ENCODE measurements at regions not wholly inside any gene's neighbourhood (a gene's known extent, or its start where the extent isn't known, plus 50 kb on each side); places are given as distances from the start of the nearest gene placed in this dataset.
A peak's percentile ranks its signal among the peaks of the same experiment; 100 is the strongest.
"Not testable (repeated sequence)": the region's sequence is repeated elsewhere in the genome, so short reads cannot be mapped to it uniquely, and the experiment has no call there.

DNA sequence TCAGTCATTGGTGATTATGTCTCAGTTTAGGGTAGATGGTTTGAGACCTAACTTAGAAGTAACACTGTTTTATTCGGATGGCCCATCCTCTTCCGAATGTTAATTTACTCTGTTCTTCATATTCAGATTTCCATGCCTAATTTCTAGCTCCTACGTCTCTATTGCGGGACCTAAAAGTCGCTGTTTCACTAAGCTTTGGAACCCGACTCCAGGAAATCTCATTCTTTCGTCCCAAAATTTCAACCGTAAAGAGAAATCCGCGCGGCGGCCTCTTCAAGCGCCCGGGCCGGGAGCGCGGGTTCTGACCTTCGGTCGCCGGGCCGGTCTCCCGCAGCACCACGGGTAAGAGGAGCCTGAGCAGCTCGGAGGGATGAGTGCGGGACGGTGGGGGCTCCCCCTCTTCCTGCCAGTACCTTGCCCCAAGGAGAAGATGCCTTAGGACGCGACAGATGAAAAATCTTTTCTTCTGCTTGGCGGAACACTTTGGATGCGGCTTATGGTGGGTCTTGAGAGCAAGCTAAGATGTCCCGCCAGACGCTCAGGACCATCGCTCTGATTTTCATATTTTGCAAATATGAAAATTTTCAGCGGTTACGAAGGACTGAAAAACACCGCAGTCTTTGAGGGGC, 128.7 kb downstream of the PPIAL4G start:
- H3K9me3 ChIP-seq, result no peaks in the 10 kb centered on the region
- no peak overlapping the region for H3K27ac ChIP-seq
- TF ChIP-seq, protein P1, sequence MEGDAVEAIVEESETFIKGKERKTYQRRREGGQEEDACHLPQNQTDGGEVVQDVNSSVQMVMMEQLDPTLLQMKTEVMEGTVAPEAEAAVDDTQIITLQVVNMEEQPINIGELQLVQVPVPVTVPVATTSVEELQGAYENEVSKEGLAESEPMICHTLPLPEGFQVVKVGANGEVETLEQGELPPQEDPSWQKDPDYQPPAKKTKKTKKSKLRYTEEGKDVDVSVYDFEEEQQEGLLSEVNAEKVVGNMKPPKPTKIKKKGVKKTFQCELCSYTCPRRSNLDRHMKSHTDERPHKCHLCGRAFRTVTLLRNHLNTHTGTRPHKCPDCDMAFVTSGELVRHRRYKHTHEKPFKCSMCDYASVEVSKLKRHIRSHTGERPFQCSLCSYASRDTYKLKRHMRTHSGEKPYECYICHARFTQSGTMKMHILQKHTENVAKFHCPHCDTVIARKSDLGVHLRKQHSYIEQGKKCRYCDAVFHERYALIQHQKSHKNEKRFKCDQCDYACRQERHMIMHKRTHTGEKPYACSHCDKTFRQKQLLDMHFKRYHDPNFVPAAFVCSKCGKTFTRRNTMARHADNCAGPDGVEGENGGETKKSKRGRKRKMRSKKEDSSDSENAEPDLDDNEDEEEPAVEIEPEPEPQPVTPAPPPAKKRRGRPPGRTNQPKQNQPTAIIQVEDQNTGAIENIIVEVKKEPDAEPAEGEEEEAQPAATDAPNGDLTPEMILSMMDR (IDR thresholded peaks at IDR 0.05), result no peak
- no peaks in the 10 kb centered on the region for H3K36me3 ChIP-seq
- ATAC-seq (no peak), DNase-seq (no peak)
- H3K4me1 ChIP-seq, result peaks cover 3 to 9% of the 10 kb centered on the region in 2 donors
- H3K4me3 ChIP-seq, result no peak overlapping the region
- intact Hi-C loops (cut with DNase I), result no loop called here
- peaks cover 41 to 96% of the 10 kb centered on the region in 2 donors for H3K27me3 ChIP-seq

DNA sequence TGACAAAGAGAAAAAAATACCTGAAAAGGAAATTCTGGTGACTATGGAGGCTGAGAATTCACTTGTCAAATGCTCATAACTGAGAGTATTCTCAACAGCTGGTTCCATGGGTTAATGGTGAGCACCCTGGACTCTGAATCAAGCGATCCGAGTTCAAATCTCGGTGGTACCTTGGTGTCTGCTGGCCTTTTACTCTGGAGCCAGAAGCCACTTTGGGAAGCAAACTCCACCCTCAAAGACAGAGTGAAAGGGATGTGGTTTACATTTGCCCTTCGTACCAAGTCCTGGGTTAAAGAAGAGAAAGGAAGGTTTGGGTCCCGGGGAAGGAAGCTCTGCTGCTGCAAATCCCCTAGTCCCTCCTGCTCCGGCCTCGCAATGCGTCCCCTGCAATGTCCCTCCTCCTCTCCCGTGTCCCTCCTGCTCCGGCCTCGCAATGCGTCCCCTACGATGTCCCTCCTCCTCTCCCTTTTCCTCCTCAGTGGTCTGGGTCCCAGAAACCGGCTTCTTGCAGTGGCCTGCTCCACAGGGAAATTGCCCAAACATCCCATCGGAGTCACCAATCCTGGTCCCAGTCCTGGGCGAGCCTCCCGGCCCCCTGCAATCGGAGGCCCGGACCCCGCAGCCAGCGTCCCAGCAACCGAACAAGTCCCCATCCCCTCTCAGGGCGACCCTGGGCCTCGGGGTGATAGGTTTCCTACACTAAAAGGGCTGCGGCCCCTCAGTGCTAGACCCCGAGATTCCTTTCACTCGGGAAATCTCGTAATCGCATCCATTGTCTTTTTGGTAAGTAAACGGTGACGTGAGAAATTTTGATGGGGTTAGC, 129.4 kb downstream of the PPIAL4G start:
- TF ChIP-seq, protein P1 (IDR thresholded peaks at IDR 0.05), result no peak
- no peak for DNase-seq
- Histone ChIP-seq H3K27ac (no peak overlapping the region), H3K9me3 (no peaks in the 10 kb centered on the region), H3K4me3 (no peak overlapping the region), H3K4me1 (peaks cover 3 to 9% of the 10 kb centered on the region in 2 donors), H3K36me3 (no peaks in the 10 kb centered on the region), H3K27me3 (peaks cover 43 to 96% of the 10 kb centered on the region in 2 donors)
- intact Hi-C loops (cut with DNase I), result no loop called here
- no peak for ATAC-seq

DNA sequence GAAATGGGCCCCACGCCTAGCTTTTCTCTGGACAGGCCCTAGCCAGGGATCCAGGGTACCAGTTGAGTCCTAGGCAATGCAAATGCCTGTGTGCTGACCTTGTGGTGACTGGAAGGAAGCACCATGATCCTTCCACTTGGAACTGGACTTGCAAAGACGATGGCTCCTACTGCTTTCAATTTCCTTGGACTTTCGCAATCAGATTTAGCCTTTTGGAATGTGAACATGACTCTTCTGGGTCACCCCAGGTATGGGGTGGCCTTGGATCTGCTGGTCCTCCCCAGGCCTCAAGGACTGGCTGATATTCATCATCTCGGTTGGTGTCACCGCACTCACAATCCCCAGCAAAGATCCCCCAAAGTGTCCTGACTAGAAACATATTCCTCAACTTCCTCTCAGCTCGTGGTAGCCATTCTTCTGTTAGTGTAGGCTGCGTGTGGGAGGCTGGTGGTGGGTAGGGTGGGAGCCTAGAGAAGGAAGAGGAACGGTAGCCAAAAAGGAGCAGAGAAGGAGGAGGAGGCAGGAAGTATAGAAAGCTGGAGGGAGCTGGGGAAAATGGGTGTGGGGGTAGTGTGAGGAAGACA, 130.5 kb downstream of the PPIAL4G start:
- TF ChIP-seq, protein P1 (IDR thresholded peaks at IDR 0.05), result no peak
- H3K36me3 ChIP-seq, result no peaks in the 10 kb centered on the region
- H3K27ac ChIP-seq, result no peak overlapping the region
- DNase-seq (no peak), ATAC-seq (no peak)
- intact Hi-C loops (cut with DNase I), result no loop called here
- H3K27me3 ChIP-seq, result peaks cover 43 to 95% of the 10 kb centered on the region in 2 donors
- no peak overlapping the region for H3K4me3 ChIP-seq
- peaks cover 3 to 9% of the 10 kb centered on the region in 2 donors for H3K4me1 ChIP-seq
- H3K9me3 ChIP-seq, result no peaks in the 10 kb centered on the region

DNA sequence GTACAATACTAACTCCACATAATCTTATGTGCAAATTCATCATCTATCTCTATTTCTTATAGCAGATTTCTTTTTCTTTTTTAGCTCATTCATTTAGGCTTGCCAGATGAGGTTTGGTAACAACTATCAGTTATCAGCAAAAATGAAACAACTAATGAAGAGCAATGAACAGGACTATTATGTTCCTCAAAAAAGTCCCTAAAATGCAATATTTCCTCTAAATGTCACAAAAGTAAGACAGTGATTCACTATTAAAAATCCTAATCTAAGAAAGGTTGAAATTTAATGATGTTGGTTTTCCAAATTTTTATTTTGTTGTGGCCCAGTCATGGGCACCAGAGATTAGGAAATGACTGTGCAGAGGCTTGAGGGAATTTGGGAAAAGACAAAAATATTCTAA, 135.3 kb downstream of the PPIAL4G start:
- Histone ChIP-seq H3K4me1 (no peaks in the 10 kb centered on the region), H3K4me3 (no peak overlapping the region), H3K9me3 (no peaks in the 10 kb centered on the region), H3K27ac (no peak overlapping the region), H3K27me3 (peaks cover 12 to 47% of the 10 kb centered on the region in 2 donors), H3K36me3 (no peaks in the 10 kb centered on the region)
- ATAC-seq (no peak), DNase-seq (no peak)
- intact Hi-C loops (cut with DNase I), result no loop called here
- TF ChIP-seq, protein P1 (IDR thresholded peaks at IDR 0.05), result no peak

DNA sequence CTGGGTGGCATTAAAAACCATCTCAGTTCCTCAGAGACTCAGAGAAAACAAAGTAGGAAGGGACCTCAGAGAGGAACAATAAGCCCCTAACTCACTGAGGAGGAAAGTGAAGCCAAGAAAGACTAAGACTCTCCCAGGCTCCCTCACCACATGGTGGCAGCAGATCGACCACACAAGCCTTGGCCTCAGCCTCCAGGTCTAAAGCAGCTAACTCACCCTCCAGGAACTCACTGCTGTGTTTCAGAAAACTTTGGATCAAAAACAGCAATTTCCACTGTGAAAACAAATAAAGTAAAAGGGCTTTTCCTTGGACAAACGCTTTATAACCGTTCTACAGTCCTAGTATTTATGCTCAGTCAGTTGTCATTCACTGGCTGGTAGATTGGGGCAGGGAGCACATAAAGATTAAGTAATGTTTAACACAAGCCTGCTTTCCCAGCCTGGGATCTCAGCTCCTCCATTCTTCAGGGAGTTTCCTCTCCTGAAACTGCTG, 137.4 kb downstream of the PPIAL4G start:
- H3K4me1 ChIP-seq; intact Hi-C loops (cut with DNase I); H3K9me3 ChIP-seq; H3K36me3 ChIP-seq; ATAC-seq; H3K27ac ChIP-seq; H3K4me3 ChIP-seq: not testable (repeated sequence)
- DNase-seq, result peak in 1 of 4 donors; percentile 36
- H3K27me3 ChIP-seq, result peaks cover 12 to 26% of the 10 kb centered on the region in 2 donors
- TF ChIP-seq, protein P1 (IDR thresholded peaks at IDR 0.05), result peak; percentile 20 to 57

DNA sequence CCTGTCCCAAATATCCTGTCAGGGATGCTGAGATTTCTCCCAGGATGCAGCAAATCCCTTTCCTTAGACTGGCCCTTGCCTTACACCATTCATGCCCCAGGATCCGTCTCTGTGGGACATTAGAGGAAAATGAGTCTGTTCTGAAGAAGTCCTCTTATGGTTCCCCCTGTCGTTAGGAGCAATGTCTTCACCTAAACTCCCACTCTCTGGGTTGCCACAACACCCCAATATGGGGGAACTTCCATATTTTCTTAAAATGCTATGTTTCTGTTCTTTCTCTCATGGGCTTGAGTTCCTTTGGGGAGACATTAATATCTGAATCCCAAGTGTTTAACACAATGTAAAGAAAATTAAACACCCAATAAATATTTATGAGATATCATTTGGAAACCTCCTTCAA, 138.5 kb downstream of the PPIAL4G start:
- H3K36me3 ChIP-seq; H3K4me1 ChIP-seq; ATAC-seq; H3K9me3 ChIP-seq; DNase-seq; H3K4me3 ChIP-seq; intact Hi-C loops (cut with DNase I); H3K27ac ChIP-seq: not testable (repeated sequence)
- H3K27me3 ChIP-seq, result peaks cover 4 to 17% of the 10 kb centered on the region in 2 donors

DNA sequence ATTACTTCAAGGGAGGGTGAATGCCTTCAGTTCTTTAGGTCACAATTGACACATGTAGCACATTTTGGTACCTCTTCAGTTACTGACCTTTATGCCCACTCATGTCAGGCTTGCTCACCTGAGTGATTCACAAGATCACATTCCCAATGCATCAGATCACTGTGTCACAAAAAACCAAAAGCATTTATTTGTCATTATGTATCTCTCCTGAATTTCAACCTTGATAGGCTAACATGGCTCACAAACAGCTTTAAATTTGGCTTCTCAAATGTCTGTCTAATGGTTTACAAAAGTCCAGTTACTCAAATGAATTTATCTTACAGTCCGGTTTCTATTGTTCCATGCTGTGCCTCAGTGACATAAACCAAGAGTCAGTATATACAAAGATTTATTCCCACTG, 141.4 kb downstream of the PPIAL4G start:
- H3K36me3 ChIP-seq; intact Hi-C loops (cut with DNase I); H3K4me3 ChIP-seq; ATAC-seq; DNase-seq; H3K4me1 ChIP-seq; H3K9me3 ChIP-seq; H3K27me3 ChIP-seq; H3K27ac ChIP-seq: not testable (repeated sequence)

Data from left lung (tissue), 4 donors.